Endothelial cell of umbilical vein (primary cell): ENCODE measurements at regions not wholly inside any gene's neighbourhood (a gene's known extent, or its start where the extent isn't known, plus 50 kb on each side); places are given as distances from the start of the nearest gene placed in this dataset.

ENCODE experiments used
- BruUV-seq: library from RNA; stranded (reverse); fragments of 400-500 nt; replicated peaks from 2 replicates; lab custom pipeline; 2021; lab: Mats Ljungman, UMichigan
- CTCF ChIA-PET: fragments of 300-600, 350-600 bp; sonication (Branson Sonifier 250); formaldehyde crosslinking; loops from one replicate; lab custom pipeline; 2021; ENCODE audit warnings: antibody characterized with exemption, inconsistent platforms; lab: Charles Lee
- POLR2A ChIA-PET: fragments of 300-600, 350-600 bp; sonication (Branson Sonifier 250); formaldehyde crosslinking; loops from one replicate; lab custom pipeline; 2021; ENCODE audit warnings: antibody characterized with exemption, inconsistent platforms; lab: Charles Lee
- DNase-seq: peaks from one replicate; pipeline ENCODE4 v3.0.0-alpha.2; 2011; ENCODE audit warnings: low read depth, low spot score
- FAIRE-seq: peaks from 2 replicates; lab custom pipeline; 2011; peaks lifted over from hg19 to GRCh38; lab: Jason Lieb, UNC
- H2AFZ ChIP-seq: 2 replicates; pipeline ENCODE4 v1.6.0; 2012; ENCODE audit warnings: low read depth, low read length, control low read depth, inconsistent platforms
- H3K27ac ChIP-seq: 2 replicates; pipeline ENCODE4 v1.5.1; 2011; ENCODE audit warnings: low read depth, mild to moderate bottlenecking, control low read depth, low read length, moderate library complexity; ENCODE audit not compliant: insufficient read depth
- H3K27me3 ChIP-seq, 2 experiments: 2 replicates each; pipeline versions ENCODE4 v1.6.0 to v1.6.1; 2011; ENCODE audit warnings: low read length in 2 of 2, mixed read lengths in 1 of 2; ENCODE audit not compliant: control insufficient read depth in 2 of 2, insufficient read depth in 2 of 2
- H3K36me3 ChIP-seq, 2 experiments: 2 replicates in 1 of 2; 3 replicates in 1 of 2; pipeline ENCODE4 v1.5.1; 2011; ENCODE audit warnings: low read length in 2 of 2, mild to moderate bottlenecking in 1 of 2, moderate library complexity in 1 of 2; ENCODE audit not compliant: control insufficient read depth in 2 of 2, insufficient read depth in 2 of 2; ENCODE audit errors: extremely low read depth in 1 of 2
- H3K4me1 ChIP-seq: 3 replicates; pipeline ENCODE4 v1.5.1; 2011; ENCODE audit warnings: mild to moderate bottlenecking, low read length; ENCODE audit not compliant: control insufficient read depth, insufficient read depth; ENCODE audit errors: extremely low read depth
- H3K4me2 ChIP-seq: 2 replicates; pipeline ENCODE4 v1.6.1; 2011; ENCODE audit warnings: low read length, control low read depth, mixed read lengths; ENCODE audit not compliant: insufficient read depth
- H3K4me3 ChIP-seq, 3 experiments: fragments of 200-600 bp in 1 of 3; sonication (generic), shearing (Covaris generic) in 1 of 3; replicated peaks in 1 of 3; 2 replicates each; pipeline ENCODE4 v1.5.1; 2011 to 2016; ENCODE audit warnings: control low read depth in 3 of 3, low read length in 3 of 3, mild to moderate bottlenecking in 2 of 3, inconsistent platforms in 1 of 3, low read depth in 1 of 3, moderate library complexity in 1 of 3; ENCODE audit not compliant: insufficient read depth in 1 of 3
- H3K79me2 ChIP-seq: 2 replicates; pipeline ENCODE4 v1.6.0; 2012; ENCODE audit warnings: low read length, inconsistent platforms; ENCODE audit not compliant: control insufficient read depth, insufficient read depth
- H3K9ac ChIP-seq: replicated peaks from 2 replicates; pipeline ENCODE3; 2011; ENCODE audit warnings: low read length, control low read depth; ENCODE audit not compliant: insufficient read depth; ENCODE audit errors: extremely low read depth
- H3K9me1 ChIP-seq: replicated peaks from 3 replicates; pipeline ENCODE4 v1.6.0; 2011; ENCODE audit warnings: mild to moderate bottlenecking, low read length; ENCODE audit not compliant: control insufficient read depth, insufficient read depth; ENCODE audit errors: extremely low read depth
- H3K9me3 ChIP-seq: replicated peaks from 2 replicates; pipeline ENCODE4 v1.5.1; 2012; ENCODE audit warnings: low read length, inconsistent platforms; ENCODE audit not compliant: control insufficient read depth, insufficient read depth
- H4K20me1 ChIP-seq: replicated peaks from 2 replicates; pipeline ENCODE3; 2011; ENCODE audit warnings: mild to moderate bottlenecking, low read length; ENCODE audit not compliant: control insufficient read depth, insufficient read depth; ENCODE audit errors: extremely low read depth
- EZH2 ChIP-seq: IDR thresholded peaks from 2 replicates; pipeline ENCODE4 v1.6.1; 2012; ENCODE audit warnings: borderline replicate concordance, low read depth, mild to moderate bottlenecking, moderate library complexity, low read length, inconsistent platforms; ENCODE audit not compliant: severe bottlenecking
- FOS ChIP-seq: IDR thresholded peaks from 2 replicates; pipeline ENCODE4 v1.6.1; 2011; ENCODE audit warnings: mild to moderate bottlenecking, low read length, moderate library complexity, borderline replicate concordance; ENCODE audit not compliant: insufficient read depth
- GATA2 ChIP-seq: IDR thresholded peaks from 2 replicates; pipeline ENCODE4 v1.7.0; 2011; ENCODE audit warnings: low read depth, mild to moderate bottlenecking, moderate library complexity, mixed read lengths, low read length; ENCODE audit not compliant: insufficient read length, insufficient read depth
- JUN ChIP-seq: IDR thresholded peaks from 2 replicates; pipeline ENCODE4 v1.6.1; 2011; ENCODE audit warnings: borderline replicate concordance, low read depth; ENCODE audit not compliant: insufficient read length, insufficient read depth
- MYC ChIP-seq: IDR thresholded peaks from one replicate; pipeline ENCODE4 v1.6.1; 2011; ENCODE audit warnings: mild to moderate bottlenecking, low read depth, low read length
- POLR2A ChIP-seq: IDR thresholded peaks from 2 replicates; pipeline ENCODE4 v1.6.1; 2012; ENCODE audit warnings: low read depth, mild to moderate bottlenecking, control low read depth, low read length
- POLR2AphosphoS5 ChIP-seq: IDR thresholded peaks from 2 replicates; pipeline ENCODE4 v1.6.1; 2012; ENCODE audit warnings: low read depth, mild to moderate bottlenecking, control low read depth, low read length, moderate library complexity; ENCODE audit not compliant: insufficient read depth
- dilution Hi-C: fragments of 300-500 bp; cut with MboI; formaldehyde crosslinking; loops from one replicate; pipeline ENCODE4 v1.15.0; 2019; ENCODE audit warnings: low sequenced_read_pairs; ENCODE audit not compliant: extremely low pct_ligation_motif_present
- intact Hi-C: fragments of 100-400 bp; cut with micrococcal nuclease; formaldehyde crosslinking; loops from one replicate; pipeline ENCODE4 v1.10.0; 2022
- TF ChIP-seq, protein P1 (sequence below): IDR thresholded peaks from 2 replicates; pipeline ENCODE4 v1.6.1; 2011; ENCODE audit not compliant: insufficient read depth, insufficient read length
- TF ChIP-seq, protein P2 (sequence below), 2 donors: IDR thresholded peaks; 1 replicate in 1 of 2; 2 replicates in 1 of 2; pipeline ENCODE4 v1.5.1; 2011; ENCODE audit warnings: low read length in 2 of 2, mild to moderate bottlenecking in 2 of 2, moderate library complexity in 2 of 2, control low read depth in 1 of 2, inconsistent platforms in 1 of 2, low read depth in 1 of 2; ENCODE audit not compliant: insufficient read depth in 1 of 2; ENCODE audit errors: extremely low read depth in 1 of 2

DNA sequence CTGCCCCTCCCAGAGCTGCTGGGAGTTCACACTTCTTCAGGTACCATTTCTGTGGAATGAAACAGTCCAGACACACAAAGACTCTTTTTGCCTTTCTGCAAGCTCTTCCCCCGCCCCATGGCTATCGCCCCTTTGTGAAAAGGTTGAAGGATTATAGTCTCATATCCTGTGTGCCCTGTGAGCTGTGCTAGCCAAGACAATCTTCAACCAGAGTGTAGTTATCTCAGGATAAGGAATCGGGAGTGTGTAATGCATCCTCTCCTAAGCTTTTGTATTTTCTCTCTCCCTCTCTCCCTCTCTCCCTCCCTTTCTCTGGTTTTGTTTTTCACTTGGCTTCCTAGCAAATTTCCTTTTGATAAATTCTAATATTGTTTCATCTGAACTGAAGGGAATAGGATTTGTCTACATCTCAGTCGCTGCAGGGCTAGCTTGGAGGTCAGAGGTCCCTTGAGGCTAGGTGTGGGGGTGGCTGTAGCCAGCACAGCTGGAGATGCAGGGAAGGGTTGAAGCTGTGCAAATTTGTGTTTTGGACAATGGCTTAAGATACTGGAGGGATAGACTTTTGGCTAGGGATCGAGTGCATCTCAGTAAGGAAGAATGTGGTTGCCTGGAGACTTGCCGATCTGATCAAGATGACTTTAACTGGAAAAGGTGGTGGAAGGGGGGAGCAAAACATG is 74.6 kb upstream of the NALF2 start:
- Histone ChIP-seq H3K27ac (no peak overlapping the region), H3K9ac (no peak overlapping the region), H3K9me1 (no peaks in the 10 kb centered on the region), H3K27me3 (no peaks in the 10 kb centered on the region), H3K79me2 (no peaks in the 10 kb centered on the region), H2AFZ (no peak overlapping the region), H3K4me2 (no peak overlapping the region), H3K4me3 (no peak overlapping the region), H4K20me1 (no peaks in the 10 kb centered on the region), H3K9me3 (no peaks in the 10 kb centered on the region), H3K36me3 (no peaks in the 10 kb centered on the region), H3K4me1 (no peaks in the 10 kb centered on the region)
- BruUV-seq: no TSS peak
- dilution Hi-C loops: no loop called here
- TF ChIP-seq EZH2 (no peak), FOS (no peak), JUN (no peak), POLR2A (no peak), MYC (no peak), GATA2 (no peak), POLR2AphosphoS5 (no peak)
- TF ChIP-seq, protein P1, sequence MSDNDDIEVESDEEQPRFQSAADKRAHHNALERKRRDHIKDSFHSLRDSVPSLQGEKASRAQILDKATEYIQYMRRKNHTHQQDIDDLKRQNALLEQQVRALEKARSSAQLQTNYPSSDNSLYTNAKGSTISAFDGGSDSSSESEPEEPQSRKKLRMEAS: no peak
- TF ChIP-seq, protein P2, sequence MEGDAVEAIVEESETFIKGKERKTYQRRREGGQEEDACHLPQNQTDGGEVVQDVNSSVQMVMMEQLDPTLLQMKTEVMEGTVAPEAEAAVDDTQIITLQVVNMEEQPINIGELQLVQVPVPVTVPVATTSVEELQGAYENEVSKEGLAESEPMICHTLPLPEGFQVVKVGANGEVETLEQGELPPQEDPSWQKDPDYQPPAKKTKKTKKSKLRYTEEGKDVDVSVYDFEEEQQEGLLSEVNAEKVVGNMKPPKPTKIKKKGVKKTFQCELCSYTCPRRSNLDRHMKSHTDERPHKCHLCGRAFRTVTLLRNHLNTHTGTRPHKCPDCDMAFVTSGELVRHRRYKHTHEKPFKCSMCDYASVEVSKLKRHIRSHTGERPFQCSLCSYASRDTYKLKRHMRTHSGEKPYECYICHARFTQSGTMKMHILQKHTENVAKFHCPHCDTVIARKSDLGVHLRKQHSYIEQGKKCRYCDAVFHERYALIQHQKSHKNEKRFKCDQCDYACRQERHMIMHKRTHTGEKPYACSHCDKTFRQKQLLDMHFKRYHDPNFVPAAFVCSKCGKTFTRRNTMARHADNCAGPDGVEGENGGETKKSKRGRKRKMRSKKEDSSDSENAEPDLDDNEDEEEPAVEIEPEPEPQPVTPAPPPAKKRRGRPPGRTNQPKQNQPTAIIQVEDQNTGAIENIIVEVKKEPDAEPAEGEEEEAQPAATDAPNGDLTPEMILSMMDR (IDR thresholded peaks at IDR 0.05; ENCODE audit: extremely low read depth in 1 of 2, insufficient read depth in 1 of 2, low read depth in 1 of 2, low read length in 2 of 2): no peak
- no peak for DNase-seq
- CTCF ChIA-PET: interaction anchor here (0.6 kb wide), 1 partner anchor 669 kb away, joined by 3 read pairs; no protein-coding TSS in a partner anchor
- POLR2A ChIA-PET: no interaction called here
- intact Hi-C loops: no loop called here
- no peak for FAIRE-seq
